ENCODE measurements at regions not wholly inside any gene's neighbourhood (a gene's known extent, or its start where the extent isn't known, plus 50 kb on each side); places are given as distances from the start of the nearest gene placed in this dataset.

DNA sequence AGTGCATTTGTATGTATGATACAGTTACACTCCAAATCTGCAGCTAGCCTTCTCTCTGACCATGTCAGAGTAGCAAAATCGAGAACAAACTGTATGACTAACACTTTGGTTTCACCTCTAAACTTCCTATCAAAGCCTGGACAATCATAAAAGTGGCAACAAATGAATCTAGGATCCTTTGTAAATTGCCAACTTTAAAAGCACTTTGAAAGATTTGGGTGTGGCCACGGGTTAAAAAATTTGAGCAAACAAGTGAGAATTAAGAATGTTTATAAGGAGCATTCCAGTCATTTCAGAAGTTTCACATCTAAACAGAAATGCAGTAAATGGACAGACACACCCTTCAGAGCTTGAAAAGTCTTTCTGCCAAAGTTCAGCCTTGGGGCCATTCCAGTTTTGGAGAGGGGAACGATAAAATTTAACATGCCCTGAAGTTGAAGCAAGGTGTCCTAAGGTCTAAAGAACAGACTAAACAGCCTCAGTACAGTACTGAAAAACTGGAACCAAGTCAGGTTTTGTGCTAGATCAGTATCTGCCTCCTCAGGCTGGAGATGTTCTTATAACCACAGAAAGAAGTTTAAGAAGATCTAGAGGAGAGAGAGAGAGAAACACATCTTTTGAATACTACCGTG, 181.9 kb upstream of the BDNF start:
- TF ChIP-seq, protein P1, sequence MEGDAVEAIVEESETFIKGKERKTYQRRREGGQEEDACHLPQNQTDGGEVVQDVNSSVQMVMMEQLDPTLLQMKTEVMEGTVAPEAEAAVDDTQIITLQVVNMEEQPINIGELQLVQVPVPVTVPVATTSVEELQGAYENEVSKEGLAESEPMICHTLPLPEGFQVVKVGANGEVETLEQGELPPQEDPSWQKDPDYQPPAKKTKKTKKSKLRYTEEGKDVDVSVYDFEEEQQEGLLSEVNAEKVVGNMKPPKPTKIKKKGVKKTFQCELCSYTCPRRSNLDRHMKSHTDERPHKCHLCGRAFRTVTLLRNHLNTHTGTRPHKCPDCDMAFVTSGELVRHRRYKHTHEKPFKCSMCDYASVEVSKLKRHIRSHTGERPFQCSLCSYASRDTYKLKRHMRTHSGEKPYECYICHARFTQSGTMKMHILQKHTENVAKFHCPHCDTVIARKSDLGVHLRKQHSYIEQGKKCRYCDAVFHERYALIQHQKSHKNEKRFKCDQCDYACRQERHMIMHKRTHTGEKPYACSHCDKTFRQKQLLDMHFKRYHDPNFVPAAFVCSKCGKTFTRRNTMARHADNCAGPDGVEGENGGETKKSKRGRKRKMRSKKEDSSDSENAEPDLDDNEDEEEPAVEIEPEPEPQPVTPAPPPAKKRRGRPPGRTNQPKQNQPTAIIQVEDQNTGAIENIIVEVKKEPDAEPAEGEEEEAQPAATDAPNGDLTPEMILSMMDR (IDR thresholded peaks at IDR 0.05): no peak
- TF ChIP-seq POLR2A (IDR thresholded peaks at IDR 0.05): no peak

All from testis (tissue), 2 donors.